Body of pancreas (tissue), 4 donors: ENCODE measurements at regions not wholly inside any gene's neighbourhood (a gene's known extent, or its start where the extent isn't known, plus 50 kb on each side); places are given as distances from the start of the nearest gene placed in this dataset.

Experiments
- POLR2A ChIP-seq, 3 donors: fragments of 450-650 bp; IDR thresholded peaks; one replicate each; pipeline ENCODE4 v1.6.1; 2016; ENCODE audit warnings: antibody characterized with exemption in 3 of 3, mild to moderate bottlenecking in 2 of 3
- TF ChIP-seq, protein P1 (sequence below), 7 experiments: fragments of 450-650 bp in 4 of 7; fragments of 200-600 bp in 3 of 7; sonication (generic) in 3 of 7; IDR thresholded peaks; one replicate each; pipeline ENCODE4 v1.5.1; 2016 to 2019; ENCODE audit warnings: antibody characterized with exemption in 7 of 7

DNA sequence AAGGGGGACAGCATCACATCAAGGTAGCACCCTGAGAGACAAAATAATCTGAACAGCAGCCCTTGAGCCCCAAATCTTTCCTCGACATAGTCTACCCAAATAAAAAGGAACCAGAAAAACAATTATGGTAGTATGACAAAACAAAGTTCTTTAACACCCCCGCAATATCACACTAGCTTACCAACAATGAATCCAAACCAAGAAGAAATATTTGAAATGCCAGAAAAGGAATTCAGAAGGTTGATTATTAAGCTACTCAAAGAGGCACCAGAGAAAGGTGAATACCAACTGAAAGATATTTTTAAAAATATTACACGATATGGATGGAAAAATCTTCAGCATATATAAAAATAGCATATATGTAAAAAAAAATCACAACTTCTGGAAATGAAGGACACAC is 252.9 kb upstream of the SLITRK6 start:
- no peak for TF ChIP-seq POLR2A (IDR thresholded peaks at IDR 0.05)
- TF ChIP-seq, protein P1, sequence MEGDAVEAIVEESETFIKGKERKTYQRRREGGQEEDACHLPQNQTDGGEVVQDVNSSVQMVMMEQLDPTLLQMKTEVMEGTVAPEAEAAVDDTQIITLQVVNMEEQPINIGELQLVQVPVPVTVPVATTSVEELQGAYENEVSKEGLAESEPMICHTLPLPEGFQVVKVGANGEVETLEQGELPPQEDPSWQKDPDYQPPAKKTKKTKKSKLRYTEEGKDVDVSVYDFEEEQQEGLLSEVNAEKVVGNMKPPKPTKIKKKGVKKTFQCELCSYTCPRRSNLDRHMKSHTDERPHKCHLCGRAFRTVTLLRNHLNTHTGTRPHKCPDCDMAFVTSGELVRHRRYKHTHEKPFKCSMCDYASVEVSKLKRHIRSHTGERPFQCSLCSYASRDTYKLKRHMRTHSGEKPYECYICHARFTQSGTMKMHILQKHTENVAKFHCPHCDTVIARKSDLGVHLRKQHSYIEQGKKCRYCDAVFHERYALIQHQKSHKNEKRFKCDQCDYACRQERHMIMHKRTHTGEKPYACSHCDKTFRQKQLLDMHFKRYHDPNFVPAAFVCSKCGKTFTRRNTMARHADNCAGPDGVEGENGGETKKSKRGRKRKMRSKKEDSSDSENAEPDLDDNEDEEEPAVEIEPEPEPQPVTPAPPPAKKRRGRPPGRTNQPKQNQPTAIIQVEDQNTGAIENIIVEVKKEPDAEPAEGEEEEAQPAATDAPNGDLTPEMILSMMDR (IDR thresholded peaks at IDR 0.05): no peak
